ENCODE measurements at regions not wholly inside any gene's neighbourhood (a gene's known extent, or its start where the extent isn't known, plus 50 kb on each side); places are given as distances from the start of the nearest gene placed in this dataset.

GRCh38 chr12:88844426-88844825, 264.2 kb upstream of the KITLG start:
- no peak for TF ChIP-seq EZH2 (IDR thresholded peaks at IDR 0.05; ENCODE audit: borderline replicate concordance, insufficient read depth, low read length, poor library complexity, severe bottlenecking)
- no peak for TF ChIP-seq POLR2AphosphoS5 (IDR thresholded peaks at IDR 0.05)
- no peak for TF ChIP-seq CTCF (IDR thresholded peaks at IDR 0.05; ENCODE audit: poor library complexity, severe bottlenecking)
- TF ChIP-seq MXI1 (conservative IDR thresholded peaks at IDR 0.05; ENCODE audit: poor library complexity, severe bottlenecking) = no peak
- no peak for TF ChIP-seq RAD21 (conservative IDR thresholded peaks at IDR 0.05)
- TF ChIP-seq EP300 (conservative IDR thresholded peaks at IDR 0.05; ENCODE audit: poor library complexity, severe bottlenecking) = no peak
- TF ChIP-seq SMC3 (conservative IDR thresholded peaks at IDR 0.05; ENCODE audit: poor library complexity) = no peak
- TF ChIP-seq TAF1 (IDR thresholded peaks at IDR 0.05; ENCODE audit: low read depth) = no peak
- no peak for TF ChIP-seq REST (IDR thresholded peaks at IDR 0.05; ENCODE audit: borderline replicate concordance)
- H3K36me3 ChIP-seq (ENCODE audit: insufficient read depth, low read length) = no peaks in the 10 kb centered on the region
- H4K20me1 ChIP-seq (ENCODE audit: insufficient read depth) = no peaks in the 10 kb centered on the region
- H3K9me3 ChIP-seq (ENCODE audit: low read length) = no peaks in the 10 kb centered on the region
- H3F3A ChIP-seq (ENCODE audit: insufficient read depth, low read length, poor library complexity, severe bottlenecking) = no peaks in the 10 kb centered on the region
- H3K9me2 ChIP-seq (ENCODE audit: insufficient read depth, low read length) = no peaks in the 10 kb centered on the region
- no peak overlapping the region for H3K4me2 ChIP-seq (ENCODE audit: low read length)
- H3K4me3 ChIP-seq (ENCODE audit: low read length) = no peak overlapping the region
- no peak overlapping the region for H2AFZ ChIP-seq (ENCODE audit: low read depth, low read length)
- no peak overlapping the region for H3K9ac ChIP-seq (ENCODE audit: low read length)
- no peaks in the 10 kb centered on the region for H3K79me2 ChIP-seq (replicated peaks; ENCODE audit: insufficient read depth, low read length)
- H3K27ac ChIP-seq (ENCODE audit: low read length) = no peak overlapping the region
- no peaks in the 10 kb centered on the region for H3K27me3 ChIP-seq (ENCODE audit: insufficient read depth, low read depth, low read length)

GRCh38 chr12:88842314-88842713, 262.0 kb upstream of the KITLG start:
- H3K9ac ChIP-seq (ENCODE audit: low read length) = no peak overlapping the region
- H2AFZ ChIP-seq (ENCODE audit: low read depth, low read length) = no peak overlapping the region
- H3K36me3 ChIP-seq (ENCODE audit: insufficient read depth, low read length) = no peaks in the 10 kb centered on the region
- no peaks in the 10 kb centered on the region for H4K20me1 ChIP-seq (ENCODE audit: insufficient read depth)
- H3K9me3 ChIP-seq (ENCODE audit: low read length) = no peaks in the 10 kb centered on the region
- no peaks in the 10 kb centered on the region for H3F3A ChIP-seq (ENCODE audit: insufficient read depth, low read length, poor library complexity, severe bottlenecking)
- no peak overlapping the region for H3K4me3 ChIP-seq (ENCODE audit: low read length)
- H3K4me2 ChIP-seq (ENCODE audit: low read length) = no peak overlapping the region
- no peaks in the 10 kb centered on the region for H3K27me3 ChIP-seq (ENCODE audit: insufficient read depth, low read depth, low read length)
- no peaks in the 10 kb centered on the region for H3K9me2 ChIP-seq (ENCODE audit: insufficient read depth, low read length)
- no peak for TF ChIP-seq EZH2 (IDR thresholded peaks at IDR 0.05; ENCODE audit: borderline replicate concordance, insufficient read depth, low read length, poor library complexity, severe bottlenecking)
- TF ChIP-seq REST (IDR thresholded peaks at IDR 0.05; ENCODE audit: borderline replicate concordance) = no peak
- no peak for TF ChIP-seq CTCF (IDR thresholded peaks at IDR 0.05; ENCODE audit: poor library complexity, severe bottlenecking)
- TF ChIP-seq MXI1 (conservative IDR thresholded peaks at IDR 0.05; ENCODE audit: poor library complexity, severe bottlenecking) = no peak
- no peak for TF ChIP-seq TAF1 (IDR thresholded peaks at IDR 0.05; ENCODE audit: low read depth)
- TF ChIP-seq EP300 (conservative IDR thresholded peaks at IDR 0.05; ENCODE audit: poor library complexity, severe bottlenecking) = no peak
- TF ChIP-seq RAD21 (conservative IDR thresholded peaks at IDR 0.05) = no peak
- no peak for TF ChIP-seq POLR2AphosphoS5 (IDR thresholded peaks at IDR 0.05)
- TF ChIP-seq SMC3 (conservative IDR thresholded peaks at IDR 0.05; ENCODE audit: poor library complexity) = no peak
- no peak overlapping the region for H3K27ac ChIP-seq (ENCODE audit: low read length)
- no peaks in the 10 kb centered on the region for H3K79me2 ChIP-seq (replicated peaks; ENCODE audit: insufficient read depth, low read length)
